IPS DF 6.9 (cell line): ENCODE measurements at regions not wholly inside any gene's neighbourhood (a gene's known extent, or its start where the extent isn't known, plus 50 kb on each side); places are given as distances from the start of the nearest gene placed in this dataset.

ENCODE experiments used
- DNase-seq: peaks from one replicate; pipeline ENCODE4 v3.0.0-alpha.2; 2013; ENCODE audit warnings: low read depth, low spot score
- H3K27ac ChIP-seq: one replicate; pipeline ENCODE4 v1.5.1; 2013; ENCODE audit warnings: low read length, control low read depth
- H3K27me3 ChIP-seq: 2 replicates; pipeline ENCODE4 v1.6.1; 2013; ENCODE audit warnings: mild to moderate bottlenecking, low read length; ENCODE audit not compliant: control insufficient read depth, insufficient read depth
- H3K36me3 ChIP-seq: 2 replicates; pipeline ENCODE4 v1.6.1; 2013; ENCODE audit warnings: low read length; ENCODE audit not compliant: control insufficient read depth, insufficient read depth
- H3K4me1 ChIP-seq: 2 replicates; pipeline ENCODE4 v1.6.1; 2013; ENCODE audit warnings: low read length; ENCODE audit not compliant: control insufficient read depth, insufficient read depth
- H3K4me3 ChIP-seq: 2 replicates; pipeline ENCODE4 v1.5.1; 2013; ENCODE audit warnings: mild to moderate bottlenecking, low read length
- H3K9me3 ChIP-seq: 2 replicates; pipeline ENCODE4 v1.6.1; 2013; ENCODE audit warnings: low read length, inconsistent platforms; ENCODE audit not compliant: control insufficient read depth, insufficient read depth
- WGBS: extraction: QIAGEN DNeasy Blood & Tissue Kit; methylation state at CpG from one replicate; pipeline ENCODE4 v1.1.7; 2013; ENCODE audit warnings: mixed read lengths, missing lambda C conversion rate; ENCODE audit not compliant: insufficient read length, insufficient coverage; 5-methylcytosine and 5-hydroxymethylcytosine counted together

DNA sequence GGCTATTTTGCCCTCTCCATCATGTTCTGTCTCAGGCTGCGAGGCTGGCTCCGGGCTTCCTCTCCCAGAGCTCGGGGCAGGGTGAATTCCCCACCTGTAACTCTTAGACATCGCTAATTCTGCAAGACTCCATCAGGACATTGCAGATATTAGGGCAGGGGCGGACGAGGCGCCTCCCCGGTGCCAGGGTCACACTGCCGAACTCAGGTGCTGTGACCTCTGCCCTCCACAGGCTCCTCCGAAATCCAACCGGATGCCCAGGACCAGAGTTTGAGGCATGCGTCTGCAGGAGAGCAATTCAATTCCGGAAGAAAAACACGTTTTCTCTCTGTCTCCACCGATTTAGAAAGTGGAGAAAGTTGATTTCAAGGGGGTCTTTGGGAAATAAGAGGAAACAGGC, 542.7 kb downstream of the BRD1 start:
- DNase-seq = no peak
- Histone ChIP-seq H3K27ac (no peak overlapping the region), H3K9me3 (peaks cover 19% of the 10 kb centered on the region), H3K36me3 (no peaks in the 10 kb centered on the region), H3K4me3 (no peak overlapping the region), H3K27me3 (no peaks in the 10 kb centered on the region), H3K4me1 (no peaks in the 10 kb centered on the region; the same call in 1 of the 2 replicates)
- no CpG with 5 or more reads among the region's 15 CpGs for WGBS

GRCh38 chr22:49284056-49284784, 543.5 kb downstream of the BRD1 start:
- Histone ChIP-seq H3K9me3 (peaks cover 19% of the 10 kb centered on the region), H3K36me3 (no peaks in the 10 kb centered on the region), H3K4me3 (no peak overlapping the region), H3K27ac (no peak overlapping the region), H3K4me1 (no peaks in the 10 kb centered on the region; the same call in 1 of the 2 replicates), H3K27me3 (no peaks in the 10 kb centered on the region)
- no peak for DNase-seq
- no CpG with 5 or more reads among the region's 23 CpGs for WGBS

DNA sequence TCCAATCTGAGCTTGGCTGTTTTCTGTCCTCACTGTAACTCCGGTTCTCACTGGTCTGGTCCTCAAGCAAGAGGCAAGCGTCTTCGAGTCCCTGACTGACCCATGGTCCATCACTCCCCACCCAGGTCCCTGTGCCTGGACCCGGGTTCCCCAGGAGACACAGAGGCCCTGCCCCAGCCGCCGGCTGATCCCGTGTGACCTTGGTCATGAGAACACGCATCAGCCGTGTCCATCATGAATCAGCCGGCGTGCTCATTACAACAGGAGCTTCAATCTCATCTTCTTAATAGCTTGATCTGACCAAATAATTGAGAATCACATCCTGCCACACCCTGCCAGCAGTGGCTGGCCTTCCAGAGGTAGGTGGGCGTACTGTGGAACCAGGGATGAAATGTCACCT, 545.1 kb downstream of the BRD1 start:
- Histone ChIP-seq H3K36me3 (no peaks in the 10 kb centered on the region), H3K4me3 (no peak overlapping the region), H3K27ac (no peak overlapping the region), H3K27me3 (no peaks in the 10 kb centered on the region), H3K4me1 (no peaks in the 10 kb centered on the region; the same call in 1 of the 2 replicates), H3K9me3 (peaks cover 22% of the 10 kb centered on the region)
- no CpG with 5 or more reads among the region's 12 CpGs for WGBS
- DNase-seq = no peak

DNA sequence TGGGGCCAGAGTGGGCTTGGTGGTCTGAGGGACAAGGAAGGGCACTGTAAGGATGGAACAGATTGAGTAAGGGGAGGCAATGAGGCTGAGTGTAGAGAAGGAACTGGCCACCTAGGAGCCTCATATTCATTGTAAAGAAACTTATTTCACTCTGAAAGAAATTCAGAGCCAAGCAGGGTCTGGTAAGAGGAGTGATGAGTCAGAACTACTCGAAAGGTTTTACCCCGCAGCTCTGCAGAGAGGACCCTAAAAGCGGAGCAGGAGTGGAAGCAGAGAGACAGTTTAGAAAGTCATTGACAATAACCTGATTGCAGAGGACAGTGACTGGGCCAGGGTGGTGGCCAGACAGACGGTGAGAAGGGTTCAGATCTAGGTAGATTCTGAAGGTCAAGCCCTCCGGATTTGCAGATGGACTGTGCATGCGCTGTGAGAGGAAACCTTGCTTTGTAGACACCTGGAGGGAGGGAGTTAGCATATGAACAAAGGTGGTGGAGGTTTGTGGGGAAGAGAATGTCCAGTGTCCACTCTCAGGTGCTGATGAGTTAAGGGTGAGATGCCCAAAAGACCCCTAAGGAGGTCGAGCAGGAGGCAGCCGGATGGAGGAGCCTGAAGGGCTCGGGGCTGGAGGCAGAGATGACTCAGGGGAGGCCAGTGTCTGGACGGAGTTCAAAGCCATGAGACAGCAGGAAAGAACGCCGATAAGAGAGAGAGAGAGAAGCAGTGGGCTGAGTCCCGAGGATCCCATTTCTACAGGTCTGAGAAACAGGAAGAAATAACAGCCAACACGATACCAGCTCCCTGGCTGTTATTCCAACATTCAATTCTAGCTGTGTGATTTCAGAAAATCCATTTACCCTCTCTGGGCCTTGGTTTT, 546.0 kb downstream of the BRD1 start:
- H3K27ac ChIP-seq = no peak overlapping the region
- H3K9me3 ChIP-seq = peaks cover 22% of the 10 kb centered on the region
- WGBS = no CpG with 5 or more reads among the region's 14 CpGs
- no peaks in the 10 kb centered on the region for H3K27me3 ChIP-seq
- H3K4me3 ChIP-seq = no peak overlapping the region
- no peaks in the 10 kb centered on the region; the same call in 1 of the 2 replicates for H3K4me1 ChIP-seq
- no peak for DNase-seq
- no peaks in the 10 kb centered on the region for H3K36me3 ChIP-seq

DNA sequence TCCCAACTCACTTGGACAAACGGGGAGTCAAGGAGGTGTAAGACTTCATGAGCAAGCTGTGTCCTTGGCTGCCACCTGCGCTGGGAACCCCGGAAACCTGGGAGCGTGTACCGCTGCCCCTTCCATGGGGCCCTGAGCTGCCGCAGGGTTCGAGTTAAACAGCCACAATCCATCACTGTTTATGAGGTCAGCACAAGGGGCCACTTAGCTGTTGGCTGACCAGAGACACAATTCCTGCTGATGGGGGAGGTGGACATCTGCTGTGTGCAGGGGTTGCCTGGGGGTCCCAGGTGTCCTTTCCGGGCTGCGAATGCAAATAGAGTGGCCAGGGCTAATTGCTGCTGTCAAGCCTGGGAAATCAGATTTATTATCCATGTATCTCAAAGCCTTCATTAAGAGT, 549.3 kb downstream of the BRD1 start:
- no peak overlapping the region for H3K4me3 ChIP-seq
- peaks cover 23% of the 10 kb centered on the region for H3K9me3 ChIP-seq
- H3K27ac ChIP-seq = no peak overlapping the region
- H3K27me3 ChIP-seq = no peaks in the 10 kb centered on the region
- WGBS = no CpG with 5 or more reads among the region's 9 CpGs
- H3K4me1 ChIP-seq = no peaks in the 10 kb centered on the region
- no peaks in the 10 kb centered on the region for H3K36me3 ChIP-seq
- no peak for DNase-seq

DNA sequence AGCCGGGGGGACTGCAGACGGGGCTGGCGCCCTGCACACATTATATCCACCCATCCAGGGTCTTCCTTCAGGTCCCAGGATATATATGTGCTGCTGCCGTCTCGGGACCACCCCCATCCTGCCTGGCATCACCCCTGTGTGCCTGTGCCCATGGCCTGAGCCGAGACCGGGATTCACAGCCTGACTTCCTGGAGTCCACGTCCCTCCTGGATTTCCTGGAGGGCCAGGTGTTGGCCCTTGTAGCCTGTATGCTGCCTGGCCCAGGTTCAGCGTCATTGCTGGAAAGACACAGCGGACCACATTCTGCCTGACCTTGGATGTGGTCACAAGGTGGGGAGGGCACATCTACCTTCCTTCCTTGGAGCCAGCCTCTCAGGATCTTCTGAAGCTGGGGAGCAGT, 551.1 kb downstream of the BRD1 start:
- no peak overlapping the region for H3K4me3 ChIP-seq
- no peaks in the 10 kb centered on the region for H3K4me1 ChIP-seq
- no peaks in the 10 kb centered on the region for H3K27me3 ChIP-seq
- no peak for DNase-seq
- no peak overlapping the region for H3K27ac ChIP-seq
- WGBS = no CpG with 5 or more reads among the region's 10 CpGs
- peaks cover 23% of the 10 kb centered on the region for H3K9me3 ChIP-seq
- H3K36me3 ChIP-seq = no peaks in the 10 kb centered on the region

- WGBS = no CpG with 5 or more reads among the region's 16 CpGs
- peaks cover 28% of the 10 kb centered on the region for H3K9me3 ChIP-seq
- no peaks in the 10 kb centered on the region for H3K36me3 ChIP-seq
- no peak overlapping the region for H3K4me3 ChIP-seq
- no peaks in the 10 kb centered on the region for H3K27me3 ChIP-seq
- H3K27ac ChIP-seq = no peak overlapping the region
- DNase-seq = no peak
- H3K4me1 ChIP-seq = no peaks in the 10 kb centered on the region
Observed at GRCh38 chr22:49274754-49275380, 552.8 kb downstream of the BRD1 start.

- Histone ChIP-seq H3K9me3 (peaks cover 30% of the 10 kb centered on the region), H3K27ac (no peak overlapping the region), H3K4me3 (no peak overlapping the region), H3K36me3 (no peaks in the 10 kb centered on the region), H3K27me3 (no peaks in the 10 kb centered on the region), H3K4me1 (no peaks in the 10 kb centered on the region)
- no CpG with 5 or more reads among the region's 17 CpGs for WGBS
- DNase-seq = no peak
Observed at GRCh38 chr22:49272546-49273125, 555.0 kb downstream of the BRD1 start.

DNA sequence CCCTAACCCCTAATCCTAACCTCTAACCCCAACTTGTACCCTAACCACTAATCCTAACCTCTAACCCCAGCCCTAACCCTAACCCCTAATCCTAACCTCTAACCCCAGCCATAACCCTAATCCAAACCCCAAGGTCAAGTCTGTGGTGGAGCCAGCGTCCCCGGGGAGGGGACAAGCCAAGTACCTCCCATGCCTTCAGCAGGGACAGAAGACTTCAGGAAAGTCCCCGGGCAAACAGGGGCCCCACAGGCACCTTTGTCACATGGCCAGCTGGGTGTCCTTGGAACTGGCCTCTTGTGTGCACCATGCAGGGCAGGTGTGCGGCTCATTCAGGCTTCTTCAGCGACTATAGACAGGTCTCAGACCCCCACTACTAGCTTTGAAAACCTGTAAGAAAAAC, 555.8 kb downstream of the BRD1 start:
- H3K27ac ChIP-seq = no peak overlapping the region
- no peak for DNase-seq
- no peaks in the 10 kb centered on the region for H3K4me1 ChIP-seq
- H3K9me3 ChIP-seq = peaks cover 32% of the 10 kb centered on the region
- no peaks in the 10 kb centered on the region for H3K36me3 ChIP-seq
- no CpG with 5 or more reads among the region's 5 CpGs for WGBS
- H3K27me3 ChIP-seq = no peaks in the 10 kb centered on the region
- H3K4me3 ChIP-seq = no peak overlapping the region

- no peaks in the 10 kb centered on the region for H3K4me1 ChIP-seq
- H3K9me3 ChIP-seq = peaks cover 31% of the 10 kb centered on the region
- no peak overlapping the region for H3K4me3 ChIP-seq
- no peaks in the 10 kb centered on the region for H3K27me3 ChIP-seq
- H3K27ac ChIP-seq = no peak overlapping the region
- no peak for DNase-seq
- H3K36me3 ChIP-seq = no peaks in the 10 kb centered on the region
Observed at GRCh38 chr22:49271369-49271727, 556.3 kb downstream of the BRD1 start.
